NK-92 treated with Interleukin-12 subunit alpha and Interleukin-12 subunit beta, amount 100 ng/mL, for 24 hours (cell line): ENCODE measurements at regions not wholly inside any gene's neighbourhood (a gene's known extent, or its start where the extent isn't known, plus 50 kb on each side); places are given as distances from the start of the nearest gene placed in this dataset.
"Not testable (repeated sequence)": the region's sequence is repeated elsewhere in the genome, so short reads cannot be mapped to it uniquely, and the experiment has no call there.

Experiments used
- DNase-seq: peaks from one replicate; lab custom pipeline; 2025; lab: John Stamatoyannopoulos, UW

DNA sequence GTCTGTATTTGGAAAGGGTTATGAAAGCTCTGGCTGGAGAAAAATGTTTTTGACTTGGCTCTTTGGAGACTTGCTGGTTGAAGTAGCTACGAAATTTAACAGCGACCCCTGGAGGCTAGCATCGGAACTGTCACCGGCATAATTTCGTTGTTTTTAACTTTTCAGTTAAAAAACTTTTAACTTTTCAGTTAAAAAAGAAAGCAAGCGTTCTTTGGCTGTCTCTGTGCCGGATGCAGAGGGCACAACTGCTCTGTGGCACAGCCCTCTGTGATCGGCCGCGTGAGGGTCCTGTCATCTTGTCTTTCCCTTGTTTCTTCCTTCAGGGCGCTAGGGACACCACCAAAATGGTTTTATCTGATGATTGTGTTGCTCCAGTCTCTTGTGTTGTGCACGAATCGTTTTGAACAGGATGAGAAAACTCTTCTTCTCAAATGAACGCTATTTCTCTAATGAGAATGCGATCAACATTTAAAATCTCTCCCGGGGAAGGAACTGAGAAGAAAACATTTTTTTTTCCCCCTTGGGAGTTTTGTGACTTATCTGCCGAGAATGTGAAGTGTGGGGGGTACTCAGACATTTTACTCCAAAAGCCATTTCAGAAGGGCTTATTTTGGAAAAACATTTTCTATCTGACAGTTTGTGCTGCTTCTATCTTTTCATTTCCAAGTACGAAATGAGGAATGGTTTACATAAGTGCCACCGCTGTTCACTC is 57.1 kb downstream of the ADCYAP1 start:
- no peak for DNase-seq

DNA sequence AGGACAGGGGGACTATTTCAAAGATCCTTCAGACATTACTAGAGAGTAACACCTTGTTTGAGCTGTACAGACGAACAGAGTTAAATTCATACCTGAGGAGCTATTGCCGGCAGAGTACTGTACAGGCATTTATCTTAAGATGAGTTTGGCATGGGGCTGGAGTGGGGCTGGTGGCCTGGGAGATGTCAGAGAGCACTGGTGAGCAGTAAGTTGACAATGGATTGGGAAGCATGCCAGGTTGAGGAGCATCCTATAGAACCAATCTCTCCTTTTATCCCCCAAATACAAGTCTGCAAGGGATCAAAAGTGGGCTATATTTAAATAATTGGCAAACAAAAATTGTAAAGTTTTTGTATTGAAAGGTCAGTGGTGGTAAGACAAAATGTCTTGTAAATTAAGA is 58.6 kb downstream of the ADCYAP1 start:
- DNase-seq, result no peak

DNA sequence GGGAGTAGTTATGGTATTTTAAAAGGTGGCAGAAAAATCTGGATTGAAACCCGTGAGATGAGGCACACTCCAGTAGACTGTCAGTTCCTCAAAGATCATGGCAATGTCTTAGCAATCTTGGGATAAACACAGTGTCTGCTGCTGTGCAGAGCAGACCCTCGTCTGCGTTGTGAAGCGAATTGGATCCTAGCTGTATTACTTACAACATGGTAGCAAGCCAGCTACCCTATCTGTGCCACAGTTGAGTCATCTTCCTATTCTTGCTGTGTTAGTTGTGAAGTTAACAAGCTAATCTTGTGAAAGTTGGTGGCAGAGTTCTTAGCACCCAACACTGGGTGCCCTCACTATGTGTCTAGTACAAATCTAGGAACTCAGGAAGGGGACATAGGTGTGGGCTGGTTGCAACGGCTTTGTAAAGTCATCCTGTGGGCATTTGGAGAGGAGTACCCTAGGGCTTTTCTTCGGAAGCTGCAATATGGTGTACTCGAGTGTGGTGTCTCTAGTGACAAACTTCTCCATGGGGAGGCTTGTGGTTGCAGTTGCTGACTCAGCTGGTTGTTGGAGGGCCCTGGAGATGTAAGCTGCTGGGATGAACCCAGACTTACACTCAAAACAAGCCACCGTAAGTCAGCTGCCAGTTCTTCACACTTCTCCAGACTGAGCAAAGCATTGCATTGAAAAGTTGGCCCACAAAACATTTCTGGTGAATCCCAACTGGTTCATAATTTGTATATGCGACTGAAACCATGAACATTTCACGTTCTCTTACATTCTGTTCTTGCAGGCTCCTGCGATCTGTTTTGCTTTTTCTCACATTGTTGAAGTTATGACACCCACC is 61.5 kb downstream of the ADCYAP1 start:
- DNase-seq, result no peak

DNA sequence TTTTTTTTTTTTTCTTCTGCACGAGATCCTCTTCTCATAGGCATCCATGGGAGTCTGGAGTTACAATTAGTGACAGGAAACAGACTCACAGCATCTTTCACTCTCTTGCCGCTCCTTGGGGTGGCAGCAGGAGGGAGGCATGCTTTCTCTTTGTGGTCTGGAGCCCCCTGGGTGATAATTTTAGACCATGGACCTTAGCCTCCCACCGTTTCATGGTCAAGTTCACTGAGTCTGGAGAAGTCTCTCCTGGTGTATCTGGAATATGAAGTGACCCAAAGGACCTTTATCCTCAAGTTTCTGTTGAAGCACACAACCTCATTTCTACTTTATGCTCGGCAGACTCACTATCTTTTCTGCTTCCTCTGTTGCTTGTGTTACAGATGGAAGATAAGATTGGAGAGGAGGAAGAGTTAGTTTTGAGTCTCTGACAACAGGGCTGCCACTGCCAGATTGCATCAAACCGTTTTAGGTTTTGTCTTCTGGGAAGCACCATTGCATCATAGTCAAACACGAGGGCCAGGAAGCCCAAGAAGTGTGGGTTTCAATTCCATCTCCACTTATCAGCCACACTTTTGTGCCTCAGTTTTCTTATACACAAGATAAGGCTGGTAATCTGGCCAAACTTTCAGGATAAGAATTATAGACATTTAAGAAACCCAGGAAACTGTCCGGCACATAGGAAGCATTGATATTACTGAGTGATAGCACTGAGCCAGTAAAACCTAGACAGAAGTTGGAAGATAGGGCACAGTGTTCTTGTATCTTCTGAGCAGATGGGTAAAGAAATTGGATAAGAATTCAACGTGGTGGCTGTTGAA is 62.3 kb downstream of the ADCYAP1 start:
- DNase-seq, result no peak

DNA sequence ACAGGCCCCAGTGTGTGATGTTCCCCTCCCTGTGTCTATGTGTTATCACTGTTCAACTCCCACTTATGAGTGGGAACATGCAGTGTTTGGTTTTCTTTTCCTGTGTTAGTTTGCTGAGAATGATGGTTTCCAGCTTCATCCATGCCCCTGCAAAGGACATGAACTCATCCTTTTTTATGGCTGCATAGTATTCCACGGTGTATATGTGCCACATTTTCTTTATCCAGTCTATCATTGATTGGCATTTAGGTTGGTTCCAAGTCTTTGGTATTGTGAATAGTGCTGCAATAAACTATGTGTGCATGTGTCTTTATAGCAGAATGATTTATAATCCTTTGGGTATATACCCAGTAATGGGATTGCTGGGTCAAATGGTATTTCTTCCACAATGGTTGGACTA is 64.2 kb downstream of the ADCYAP1 start:
- not testable (repeated sequence) for DNase-seq

DNA sequence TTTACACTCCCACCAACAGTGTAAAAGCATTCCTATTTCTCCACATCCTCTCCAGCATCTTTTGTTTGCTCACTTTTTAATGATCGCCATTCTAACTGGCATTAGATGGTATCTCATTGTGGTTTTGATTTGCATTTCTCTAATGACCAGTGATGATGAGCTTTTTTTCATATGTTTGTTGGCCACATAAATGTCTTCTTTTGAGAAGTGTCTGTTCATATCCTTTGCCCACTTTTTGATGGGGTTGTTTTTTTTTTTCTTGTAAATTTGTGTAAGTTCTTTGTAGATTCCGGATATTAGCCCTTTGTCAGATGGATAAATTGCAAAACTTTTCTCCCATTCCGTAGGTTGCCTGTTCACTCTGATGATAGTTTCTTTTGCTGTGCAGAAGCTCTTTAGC is 64.6 kb downstream of the ADCYAP1 start:
- DNase-seq, result not testable (repeated sequence)

DNA sequence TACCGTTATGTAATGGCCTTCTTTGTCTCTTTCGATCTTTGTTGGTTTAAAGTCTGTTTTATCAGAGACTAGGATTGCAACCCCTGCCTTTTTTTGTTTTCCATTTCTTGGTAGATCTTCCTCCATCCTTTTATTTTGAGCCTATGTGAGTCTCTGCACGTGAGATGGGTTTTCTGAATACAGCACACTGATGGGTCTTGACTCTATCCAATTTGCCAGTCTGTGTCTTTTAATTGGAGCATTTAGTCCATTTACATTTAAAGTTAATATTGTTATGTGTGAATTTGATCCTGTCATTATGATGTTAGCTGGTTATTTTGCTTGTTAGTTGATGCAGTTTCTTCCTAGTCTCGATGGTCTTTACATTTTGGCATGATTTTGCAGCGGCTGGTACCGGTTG is 69.9 kb downstream of the ADCYAP1 start:
- not testable (repeated sequence) for DNase-seq

DNA sequence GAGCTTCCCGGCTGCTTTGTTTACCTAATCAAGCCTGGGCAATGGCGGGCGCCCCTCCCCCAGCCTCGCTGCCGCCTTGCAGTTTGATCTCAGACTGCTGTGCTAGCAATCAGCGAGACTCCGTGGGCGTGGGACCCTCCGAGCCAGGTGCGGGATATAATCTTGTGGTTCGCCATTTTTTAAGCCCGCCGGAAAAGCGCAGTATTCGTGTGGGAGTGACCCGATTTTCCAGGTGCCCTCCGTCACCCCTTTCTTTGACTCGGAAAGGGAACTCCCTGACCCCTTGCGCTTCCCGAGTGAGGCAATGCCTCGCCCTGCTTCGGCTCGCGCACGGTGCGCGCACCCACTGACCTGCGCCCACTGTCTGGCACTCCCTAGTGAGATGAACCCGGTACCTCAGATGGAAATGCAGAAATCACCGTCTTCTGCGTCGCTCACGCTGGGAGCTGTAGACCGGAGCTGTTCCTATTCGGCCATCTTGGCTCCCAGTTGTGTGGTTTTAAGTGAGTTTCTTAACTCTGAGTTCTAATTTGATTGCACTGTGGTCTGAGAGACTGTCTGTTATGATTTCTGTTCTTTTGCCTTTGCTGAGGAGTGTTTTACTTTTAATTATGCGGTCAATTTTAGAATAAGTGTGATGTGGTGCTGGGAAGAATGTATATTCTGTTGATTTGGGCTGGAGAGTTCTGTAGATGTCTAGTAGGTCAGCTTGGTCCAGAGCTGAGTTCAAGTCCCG is 71.9 kb downstream of the ADCYAP1 start:
- not testable (repeated sequence) for DNase-seq

DNA sequence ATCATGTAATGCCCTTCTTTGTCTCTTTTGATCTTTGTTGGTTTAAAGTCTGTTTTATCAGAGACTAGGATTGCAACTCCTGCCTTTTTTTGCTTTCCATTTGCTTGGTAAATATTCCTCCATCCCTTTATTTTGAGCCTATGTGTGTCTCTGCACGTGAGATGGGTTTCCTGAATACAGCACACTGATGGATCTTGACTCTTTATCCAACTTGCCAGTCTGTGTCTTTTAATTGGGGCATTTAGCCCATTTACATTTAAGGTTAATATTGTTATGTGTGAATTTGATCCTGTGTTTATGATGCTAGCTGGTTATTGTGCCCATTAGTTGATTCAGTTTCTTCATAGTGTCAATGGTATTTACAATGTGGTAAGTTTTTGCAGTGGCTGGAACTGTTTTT is 72.7 kb downstream of the ADCYAP1 start:
- not testable (repeated sequence) for DNase-seq

DNA sequence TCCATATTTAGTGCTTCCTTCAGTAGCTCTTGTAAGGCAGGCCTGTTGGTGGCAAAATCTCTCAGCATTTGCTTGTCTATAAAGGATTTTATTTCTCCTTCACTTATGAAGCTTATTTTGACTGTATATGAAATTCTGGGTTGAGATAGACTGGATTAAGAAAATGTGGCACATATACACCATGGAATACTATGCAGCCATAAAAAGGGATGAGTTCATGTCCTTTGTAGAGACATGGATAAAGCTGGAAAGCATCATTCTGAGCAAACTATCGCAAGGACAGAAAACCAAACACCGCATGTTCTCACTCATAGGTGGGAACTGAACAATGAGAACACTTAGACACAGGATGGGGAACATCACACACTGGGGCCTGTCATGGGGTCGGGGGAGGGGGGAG is 73.1 kb downstream of the ADCYAP1 start:
- DNase-seq, result not testable (repeated sequence)

DNA sequence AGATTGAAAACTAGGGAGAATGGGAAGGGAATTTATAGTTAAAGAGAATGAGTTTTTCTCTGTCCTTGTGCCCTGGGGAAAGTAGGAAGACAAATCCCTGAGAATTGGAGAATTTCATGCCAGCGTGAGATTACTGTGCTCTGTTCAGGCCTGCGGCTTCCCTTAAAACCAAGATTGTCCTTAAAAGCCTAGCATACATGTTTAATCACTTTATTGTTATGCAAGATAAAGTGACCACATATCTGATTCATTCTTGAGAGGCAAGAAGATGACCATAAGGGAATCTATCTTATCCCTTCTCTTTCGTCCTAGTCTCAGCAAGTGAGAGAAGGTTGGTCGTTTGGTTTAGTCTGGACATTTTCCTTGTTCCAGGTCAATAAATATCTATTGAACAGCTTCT is 75.9 kb downstream of the ADCYAP1 start:
- no peak for DNase-seq

DNA sequence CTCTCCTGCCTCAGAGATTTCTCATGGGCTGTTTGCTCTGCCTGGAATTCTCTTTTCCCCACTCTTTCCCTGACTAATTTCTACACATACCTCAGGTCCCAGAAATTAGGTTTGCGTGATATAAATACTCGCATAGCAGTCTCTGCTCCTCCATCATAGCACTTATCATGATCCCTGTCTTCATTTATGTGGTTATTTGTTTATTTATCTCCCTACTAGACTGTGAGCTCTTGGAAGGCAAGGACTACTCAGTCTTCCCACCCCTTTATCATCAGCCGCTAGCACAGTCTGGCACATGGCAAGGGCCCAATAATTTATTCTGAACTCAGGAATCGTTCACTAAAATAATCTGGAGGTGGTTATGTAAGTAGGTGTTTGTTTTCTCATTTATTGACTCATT is 79.3 kb downstream of the ADCYAP1 start:
- no peak for DNase-seq

DNA sequence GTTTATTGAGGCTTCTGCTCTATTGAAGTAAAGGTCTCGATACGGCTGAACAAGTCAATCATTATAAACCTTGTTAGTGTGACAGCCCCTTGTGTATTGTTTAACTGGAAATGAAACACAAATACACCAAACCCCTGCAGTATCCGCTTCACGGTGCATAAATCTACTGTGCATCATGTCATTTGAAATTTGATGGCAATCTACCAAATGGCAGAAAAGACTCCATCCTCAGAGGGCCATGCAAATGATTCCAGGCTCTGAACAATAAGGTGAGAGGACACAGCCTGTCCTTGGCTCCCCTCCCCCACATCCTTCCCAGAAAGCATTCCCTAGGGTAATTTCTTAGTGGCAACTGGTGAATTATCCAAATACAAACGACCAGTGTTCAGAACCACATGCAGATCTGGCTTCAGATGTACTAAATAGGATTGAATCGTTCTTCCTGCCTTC is 80.6 kb downstream of the ADCYAP1 start:
- DNase-seq, result no peak

DNA sequence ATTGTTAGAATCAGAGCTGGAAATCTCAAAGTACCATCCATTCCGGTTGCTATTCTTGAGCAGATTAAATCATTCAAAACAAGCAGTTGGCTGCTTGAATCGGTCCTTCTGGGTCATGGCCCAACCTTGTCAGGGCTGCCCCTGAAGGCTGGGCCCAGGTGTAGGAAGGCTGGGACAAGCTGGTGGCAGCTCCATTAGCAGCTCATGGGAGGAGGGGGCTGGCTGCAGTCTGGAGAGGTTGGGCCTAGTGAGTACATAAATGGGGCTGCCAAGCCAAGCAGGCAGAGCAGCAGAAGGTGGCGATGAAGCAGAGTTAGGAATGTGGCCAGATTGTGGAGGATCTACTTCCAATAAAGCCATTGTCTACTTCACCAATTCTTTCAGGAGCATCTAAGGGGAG is 81.4 kb downstream of the ADCYAP1 start:
- no peak for DNase-seq

DNA sequence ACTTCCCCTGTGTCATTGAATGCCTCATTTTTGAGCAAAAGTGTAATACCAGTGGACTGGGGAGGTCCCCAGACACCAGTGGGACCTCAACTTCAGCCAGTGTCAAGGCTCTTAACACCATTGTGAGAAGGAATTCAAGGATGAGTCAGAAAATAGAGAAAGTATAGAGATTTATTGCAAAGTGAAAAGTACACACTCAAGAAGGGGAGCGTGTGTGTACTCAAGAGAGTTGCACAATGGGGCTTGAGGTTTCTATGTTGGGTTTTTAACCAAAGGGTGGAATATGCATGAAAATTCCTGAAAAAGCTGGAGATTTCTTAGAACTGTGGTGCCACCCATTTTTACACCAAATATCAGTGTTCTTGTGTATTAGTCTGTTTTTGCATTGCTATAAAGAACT is 81.9 kb downstream of the ADCYAP1 start:
- DNase-seq, result no peak

DNA sequence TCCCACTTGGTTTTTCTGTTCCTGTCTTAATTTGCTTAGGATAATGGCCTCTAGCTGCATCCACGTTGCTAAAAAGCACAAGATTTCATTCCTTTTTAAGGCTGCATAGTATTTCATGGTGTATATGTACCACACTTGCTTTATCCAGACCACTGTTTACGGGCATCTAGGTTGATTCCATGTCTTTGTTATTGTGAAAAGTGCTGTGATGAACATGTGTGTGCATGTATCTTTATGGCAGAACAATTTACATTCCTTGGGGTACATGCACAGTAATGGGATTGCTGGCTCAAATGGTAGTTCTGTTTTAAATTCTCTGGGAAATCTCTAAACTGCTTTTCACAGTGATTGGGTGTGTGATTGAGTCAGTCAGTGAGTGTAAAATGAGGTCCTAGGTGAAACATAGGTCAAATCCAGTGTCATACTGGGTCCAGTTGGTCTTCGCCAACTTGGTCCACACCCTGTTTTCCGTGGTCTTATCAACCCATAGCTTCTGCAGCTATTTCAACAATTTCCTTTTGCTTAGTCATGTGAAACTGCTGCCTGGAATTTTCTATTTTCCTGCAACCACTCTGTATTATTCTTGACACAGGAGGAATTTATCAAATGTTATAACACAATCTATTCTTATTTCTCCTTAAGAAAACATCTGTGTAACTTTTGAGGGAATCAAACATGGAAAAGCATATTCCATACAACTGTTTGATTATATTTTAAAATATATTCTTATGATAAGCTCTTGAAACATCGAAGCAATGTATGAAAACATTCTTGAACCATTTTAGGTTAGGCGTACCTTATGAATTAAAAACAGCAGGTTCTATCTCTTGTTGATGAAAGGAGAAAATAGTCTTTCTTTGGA is 82.9 kb downstream of the ADCYAP1 start:
- no peak for DNase-seq

DNA sequence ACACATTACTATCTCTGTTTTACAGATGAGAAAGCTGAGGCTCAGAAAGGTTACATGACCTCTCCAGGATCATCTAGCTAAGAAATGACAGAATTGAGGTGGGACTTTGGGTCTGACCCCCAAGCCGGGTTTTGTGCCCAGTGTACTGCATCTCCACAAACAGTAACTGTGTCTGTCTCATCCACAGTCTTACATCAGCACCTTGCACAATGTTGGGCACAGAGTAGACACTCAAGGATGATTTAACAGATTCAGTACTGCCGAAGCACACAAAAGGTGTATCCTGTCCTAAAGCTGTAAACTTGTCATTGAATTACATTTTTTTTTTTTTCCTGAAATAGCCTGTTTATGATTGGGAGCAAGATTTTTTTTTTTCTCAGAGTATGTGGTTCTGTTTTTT is 84.8 kb downstream of the ADCYAP1 start:
- no peak for DNase-seq

DNA sequence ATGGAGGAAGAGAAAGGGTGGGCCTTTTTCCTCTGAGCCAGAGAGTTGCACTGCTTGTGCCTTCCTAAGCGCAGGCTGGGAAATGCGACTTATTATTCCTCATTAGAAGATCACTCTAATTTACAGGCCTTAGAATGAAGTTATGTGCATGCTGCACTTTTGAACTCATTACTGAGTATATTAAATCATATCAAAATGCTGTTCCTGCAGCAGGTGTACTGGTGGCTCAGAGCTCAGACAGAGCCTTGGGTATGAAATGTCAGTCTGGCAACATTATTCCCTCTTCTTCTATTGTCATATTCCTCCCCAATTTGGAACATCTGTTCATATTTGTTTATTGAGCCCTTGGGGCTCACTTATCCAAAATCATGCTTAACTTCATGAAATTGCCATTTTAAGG is 85.5 kb downstream of the ADCYAP1 start:
- no peak for DNase-seq

DNA sequence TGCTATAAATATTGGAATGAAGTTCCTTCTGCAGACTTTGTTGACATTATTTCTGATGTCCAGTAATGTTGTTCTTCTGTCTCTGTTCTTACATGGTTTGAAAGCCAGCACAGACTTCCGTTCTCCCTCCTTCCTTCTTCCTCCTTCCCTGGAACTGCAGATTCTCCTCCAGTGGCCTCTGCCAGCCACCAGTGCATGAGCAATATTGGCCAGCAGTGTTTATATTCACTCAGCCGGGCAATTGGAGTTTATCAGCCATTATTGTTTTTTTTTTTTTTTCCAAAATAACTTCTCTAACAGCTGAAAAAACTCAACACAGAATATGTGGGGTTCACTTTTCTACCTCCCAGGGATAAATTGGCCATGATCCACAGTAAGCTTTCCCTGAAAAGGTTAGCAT is 86.8 kb downstream of the ADCYAP1 start:
- DNase-seq, result no peak

DNA sequence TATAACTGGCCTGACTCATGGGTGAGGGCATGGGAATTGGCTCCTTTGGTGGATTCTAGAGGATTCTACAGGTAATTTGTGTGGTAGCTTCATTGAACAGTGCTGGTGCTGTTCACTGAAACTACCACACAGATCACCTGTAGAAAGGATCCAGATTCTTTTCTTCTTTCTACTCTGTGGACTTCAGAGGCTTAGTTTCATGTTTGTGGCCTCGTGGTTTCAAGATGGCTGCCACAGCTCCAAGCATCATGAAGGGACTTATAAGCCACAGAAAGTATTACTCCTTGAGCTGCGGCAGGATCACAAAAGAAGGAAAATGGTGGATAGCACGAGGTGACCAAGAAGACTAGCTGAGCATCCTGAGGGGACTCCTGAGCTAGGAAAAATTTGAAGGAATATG is 88.9 kb downstream of the ADCYAP1 start:
- DNase-seq, result no peak

DNA sequence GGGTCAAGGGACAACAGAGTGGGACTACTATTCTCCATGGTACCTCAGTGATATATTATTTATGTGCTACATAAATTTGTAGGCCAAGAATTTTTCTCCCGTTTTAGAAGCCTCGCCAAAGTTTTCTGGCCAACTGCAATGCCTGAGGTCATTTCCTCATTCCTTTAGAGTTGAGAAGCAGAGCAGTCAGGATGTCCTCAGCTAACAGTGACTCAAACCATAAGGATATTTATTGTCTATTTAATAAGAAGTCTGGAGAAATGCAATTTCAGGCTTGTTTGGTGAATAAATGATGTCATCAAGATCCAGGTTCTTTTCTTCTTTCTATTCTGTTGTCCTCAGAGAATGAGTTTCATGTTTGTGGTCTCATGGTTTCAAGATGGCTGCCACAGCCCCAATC is 91.0 kb downstream of the ADCYAP1 start:
- DNase-seq, result no peak
